Neural cell (in vitro differentiated cells): ENCODE measurements at regions not wholly inside any gene's neighbourhood (a gene's known extent, or its start where the extent isn't known, plus 50 kb on each side); places are given as distances from the start of the nearest gene placed in this dataset.

Experiments used
- H2AFZ ChIP-seq: fragments of 200-600, 300-800 bp; sonication (generic), shearing (Covaris generic); 2 replicates; pipeline ENCODE4 v1.6.0; 2014; ENCODE audit warnings: low read depth, mild to moderate bottlenecking, antibody characterized with exemption, low read length, moderate library complexity
- H3F3A ChIP-seq: fragments of 200-600 bp; shearing (Covaris generic); 2 replicates; pipeline ENCODE4 v1.6.1; 2016; ENCODE audit warnings: mild to moderate bottlenecking, moderate library complexity, mixed read lengths, antibody characterized with exemption, low read length; ENCODE audit not compliant: insufficient read depth, poor library complexity, severe bottlenecking
- H3K27ac ChIP-seq: fragments of 200-600, 300-800 bp; sonication (generic), shearing (Covaris generic); 2 replicates; pipeline ENCODE4 v1.5.1; 2014; ENCODE audit warnings: mild to moderate bottlenecking, low read length, moderate library complexity
- H3K27me3 ChIP-seq: fragments of 300-800, 200-600 bp; sonication (generic), shearing (Covaris generic); 2 replicates; pipeline ENCODE4 v1.6.0; 2014; ENCODE audit warnings: mild to moderate bottlenecking, low read depth, low read length, moderate library complexity; ENCODE audit not compliant: insufficient read depth
- H3K36me3 ChIP-seq: fragments of 300-800, 200-600 bp; sonication (generic), shearing (Covaris generic); 2 replicates; pipeline ENCODE4 v1.5.1; 2014; ENCODE audit warnings: mild to moderate bottlenecking, antibody characterized with exemption, low read length, moderate library complexity; ENCODE audit not compliant: insufficient read depth
- H3K4me2 ChIP-seq: fragments of 300-800, 200-600 bp; sonication (generic), shearing (Covaris generic); 2 replicates; pipeline ENCODE4 v1.6.0; 2014; ENCODE audit warnings: mild to moderate bottlenecking, low read length
- H3K4me3 ChIP-seq: fragments of 300-800, 200-600 bp; sonication (generic), shearing (Covaris generic); 2 replicates; pipeline ENCODE4 v1.5.1; 2014; ENCODE audit warnings: mild to moderate bottlenecking, low read length, moderate library complexity
- H3K79me2 ChIP-seq: fragments of 200-600 bp; shearing (Covaris generic); replicated peaks from 2 replicates; pipeline ENCODE4 v1.6.0; 2014; ENCODE audit warnings: mild to moderate bottlenecking, low read length, moderate library complexity; ENCODE audit not compliant: insufficient read depth
- H3K9ac ChIP-seq: fragments of 300-800, 200-600 bp; sonication (generic), shearing (Covaris generic); 2 replicates; pipeline ENCODE4 v1.6.1; 2016; ENCODE audit warnings: mild to moderate bottlenecking, low read length, mixed read lengths
- H3K9me2 ChIP-seq: fragments of 200-600 bp; shearing (Covaris generic); 2 replicates; pipeline ENCODE4 v1.6.1; 2016; ENCODE audit warnings: mild to moderate bottlenecking, low read length, mixed read lengths; ENCODE audit not compliant: insufficient read depth
- H3K9me3 ChIP-seq: fragments of 200-600, 300-800 bp; sonication (generic), shearing (Covaris generic); 2 replicates; pipeline ENCODE4 v1.6.1; 2016; ENCODE audit warnings: mild to moderate bottlenecking, mixed run types, low read length, moderate library complexity, mixed read lengths
- H4K20me1 ChIP-seq: fragments of 200-600 bp; shearing (Covaris generic); 2 replicates; pipeline ENCODE4 v1.6.1; 2016; ENCODE audit warnings: mild to moderate bottlenecking, mixed run types; ENCODE audit not compliant: insufficient read depth
- EP300 ChIP-seq: fragments of 450-650 bp; conservative IDR thresholded peaks from 2 replicates; pipeline ENCODE4 v1.6.1; 2014; ENCODE audit warnings: antibody characterized with exemption, mild to moderate bottlenecking, moderate library complexity; ENCODE audit not compliant: poor library complexity, severe bottlenecking
- EZH2 ChIP-seq: fragments of 200-600, 300-800 bp; shearing (Covaris generic), sonication (generic); IDR thresholded peaks from 2 replicates; pipeline ENCODE4 v1.6.1; 2014; ENCODE audit warnings: antibody characterized with exemption, low read length, borderline replicate concordance, mild to moderate bottlenecking; ENCODE audit not compliant: insufficient read depth, poor library complexity, severe bottlenecking
- MXI1 ChIP-seq: fragments of 450-650 bp; conservative IDR thresholded peaks from 2 replicates; pipeline ENCODE4 v1.6.1; 2014; ENCODE audit warnings: antibody characterized with exemption, mild to moderate bottlenecking; ENCODE audit not compliant: poor library complexity, severe bottlenecking
- POLR2AphosphoS5 ChIP-seq: IDR thresholded peaks from 2 replicates; pipeline ENCODE4 v1.6.1; 2012
- RAD21 ChIP-seq: fragments of 450-650 bp; conservative IDR thresholded peaks from 2 replicates; pipeline ENCODE4 v1.6.1; 2014; ENCODE audit warnings: antibody characterized with exemption, mild to moderate bottlenecking, moderate library complexity
- SMC3 ChIP-seq: fragments of 450-650 bp; conservative IDR thresholded peaks from 2 replicates; pipeline ENCODE4 v1.6.1; 2014; ENCODE audit warnings: antibody characterized with exemption, mild to moderate bottlenecking, moderate library complexity; ENCODE audit not compliant: poor library complexity
- TAF1 ChIP-seq: IDR thresholded peaks from 2 replicates; pipeline ENCODE4 v1.6.1; 2012; ENCODE audit warnings: low read depth
- TF ChIP-seq, protein P1 (sequence below): fragments of 450-650 bp; IDR thresholded peaks from 2 replicates; pipeline ENCODE4 v1.5.1; 2014; ENCODE audit warnings: antibody characterized with exemption, mild to moderate bottlenecking, moderate library complexity; ENCODE audit not compliant: poor library complexity, severe bottlenecking
- TF ChIP-seq, protein P2 (sequence below): IDR thresholded peaks from 2 replicates; pipeline ENCODE4 v1.6.1; 2012; ENCODE audit warnings: borderline replicate concordance

DNA sequence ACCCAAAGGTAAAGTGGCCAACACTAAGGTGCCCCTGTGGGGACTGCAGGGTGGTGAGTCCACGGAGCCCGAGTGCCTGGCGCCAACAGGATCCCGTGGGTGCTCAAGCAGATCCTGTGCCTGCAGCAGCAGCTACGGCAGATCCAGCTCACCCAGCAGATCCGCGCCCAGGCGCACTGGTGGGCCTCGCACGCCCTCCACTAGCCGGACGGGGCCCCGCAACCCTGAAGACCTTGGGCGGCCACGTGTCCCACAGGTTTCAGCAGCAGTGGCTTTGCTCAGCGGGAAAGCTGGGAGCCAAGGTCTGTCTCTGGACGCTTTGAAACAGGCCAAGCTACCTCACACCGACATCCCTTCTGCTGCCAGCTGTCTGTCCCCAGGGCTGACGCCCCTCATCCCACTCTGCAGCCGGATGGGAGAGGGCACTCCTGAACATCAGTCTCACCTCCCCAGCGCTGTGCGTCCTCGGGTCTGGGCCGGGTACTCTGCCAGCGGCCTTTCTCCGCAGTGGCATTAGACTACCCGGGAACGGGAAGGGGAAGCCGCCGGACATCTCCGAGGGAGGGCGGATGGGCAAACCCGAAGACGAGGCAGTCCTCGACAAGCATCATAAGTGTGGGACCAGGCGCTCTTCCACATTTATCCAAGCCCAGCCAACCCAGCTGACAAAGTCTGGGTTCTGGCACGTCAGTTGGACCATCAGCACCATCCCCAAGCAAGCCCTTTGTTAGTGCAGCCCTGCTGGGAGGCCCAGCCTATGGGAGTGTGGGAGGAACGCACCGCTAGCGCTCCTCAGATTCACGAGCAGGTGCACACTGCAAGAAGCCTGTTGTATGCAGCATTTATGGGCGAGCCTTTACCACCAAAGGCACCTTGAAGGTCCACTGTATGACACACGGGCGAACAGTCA is 212.6 kb upstream of the UBE2E2 start:
- Histone ChIP-seq H3K27me3 (no peaks in the 10 kb centered on the region), H3K9me2 (no peaks in the 10 kb centered on the region), H3F3A (no peaks in the 10 kb centered on the region), H3K79me2 (no peaks in the 10 kb centered on the region), H2AFZ (no peak overlapping the region), H3K4me3 (no peak overlapping the region), H3K4me2 (no peak overlapping the region), H3K9ac (no peak overlapping the region), H3K36me3 (no peaks in the 10 kb centered on the region), H4K20me1 (no peaks in the 10 kb centered on the region), H3K27ac (no peak overlapping the region), H3K9me3 (no peaks in the 10 kb centered on the region)
- TF ChIP-seq POLR2AphosphoS5 (no peak), RAD21 (no peak), MXI1 (no peak), EP300 (no peak), TAF1 (no peak), EZH2 (no peak), SMC3 (no peak)
- TF ChIP-seq, protein P1, sequence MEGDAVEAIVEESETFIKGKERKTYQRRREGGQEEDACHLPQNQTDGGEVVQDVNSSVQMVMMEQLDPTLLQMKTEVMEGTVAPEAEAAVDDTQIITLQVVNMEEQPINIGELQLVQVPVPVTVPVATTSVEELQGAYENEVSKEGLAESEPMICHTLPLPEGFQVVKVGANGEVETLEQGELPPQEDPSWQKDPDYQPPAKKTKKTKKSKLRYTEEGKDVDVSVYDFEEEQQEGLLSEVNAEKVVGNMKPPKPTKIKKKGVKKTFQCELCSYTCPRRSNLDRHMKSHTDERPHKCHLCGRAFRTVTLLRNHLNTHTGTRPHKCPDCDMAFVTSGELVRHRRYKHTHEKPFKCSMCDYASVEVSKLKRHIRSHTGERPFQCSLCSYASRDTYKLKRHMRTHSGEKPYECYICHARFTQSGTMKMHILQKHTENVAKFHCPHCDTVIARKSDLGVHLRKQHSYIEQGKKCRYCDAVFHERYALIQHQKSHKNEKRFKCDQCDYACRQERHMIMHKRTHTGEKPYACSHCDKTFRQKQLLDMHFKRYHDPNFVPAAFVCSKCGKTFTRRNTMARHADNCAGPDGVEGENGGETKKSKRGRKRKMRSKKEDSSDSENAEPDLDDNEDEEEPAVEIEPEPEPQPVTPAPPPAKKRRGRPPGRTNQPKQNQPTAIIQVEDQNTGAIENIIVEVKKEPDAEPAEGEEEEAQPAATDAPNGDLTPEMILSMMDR, result no peak
- TF ChIP-seq, protein P2, sequence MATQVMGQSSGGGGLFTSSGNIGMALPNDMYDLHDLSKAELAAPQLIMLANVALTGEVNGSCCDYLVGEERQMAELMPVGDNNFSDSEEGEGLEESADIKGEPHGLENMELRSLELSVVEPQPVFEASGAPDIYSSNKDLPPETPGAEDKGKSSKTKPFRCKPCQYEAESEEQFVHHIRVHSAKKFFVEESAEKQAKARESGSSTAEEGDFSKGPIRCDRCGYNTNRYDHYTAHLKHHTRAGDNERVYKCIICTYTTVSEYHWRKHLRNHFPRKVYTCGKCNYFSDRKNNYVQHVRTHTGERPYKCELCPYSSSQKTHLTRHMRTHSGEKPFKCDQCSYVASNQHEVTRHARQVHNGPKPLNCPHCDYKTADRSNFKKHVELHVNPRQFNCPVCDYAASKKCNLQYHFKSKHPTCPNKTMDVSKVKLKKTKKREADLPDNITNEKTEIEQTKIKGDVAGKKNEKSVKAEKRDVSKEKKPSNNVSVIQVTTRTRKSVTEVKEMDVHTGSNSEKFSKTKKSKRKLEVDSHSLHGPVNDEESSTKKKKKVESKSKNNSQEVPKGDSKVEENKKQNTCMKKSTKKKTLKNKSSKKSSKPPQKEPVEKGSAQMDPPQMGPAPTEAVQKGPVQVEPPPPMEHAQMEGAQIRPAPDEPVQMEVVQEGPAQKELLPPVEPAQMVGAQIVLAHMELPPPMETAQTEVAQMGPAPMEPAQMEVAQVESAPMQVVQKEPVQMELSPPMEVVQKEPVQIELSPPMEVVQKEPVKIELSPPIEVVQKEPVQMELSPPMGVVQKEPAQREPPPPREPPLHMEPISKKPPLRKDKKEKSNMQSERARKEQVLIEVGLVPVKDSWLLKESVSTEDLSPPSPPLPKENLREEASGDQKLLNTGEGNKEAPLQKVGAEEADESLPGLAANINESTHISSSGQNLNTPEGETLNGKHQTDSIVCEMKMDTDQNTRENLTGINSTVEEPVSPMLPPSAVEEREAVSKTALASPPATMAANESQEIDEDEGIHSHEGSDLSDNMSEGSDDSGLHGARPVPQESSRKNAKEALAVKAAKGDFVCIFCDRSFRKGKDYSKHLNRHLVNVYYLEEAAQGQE, result no peak

DNA sequence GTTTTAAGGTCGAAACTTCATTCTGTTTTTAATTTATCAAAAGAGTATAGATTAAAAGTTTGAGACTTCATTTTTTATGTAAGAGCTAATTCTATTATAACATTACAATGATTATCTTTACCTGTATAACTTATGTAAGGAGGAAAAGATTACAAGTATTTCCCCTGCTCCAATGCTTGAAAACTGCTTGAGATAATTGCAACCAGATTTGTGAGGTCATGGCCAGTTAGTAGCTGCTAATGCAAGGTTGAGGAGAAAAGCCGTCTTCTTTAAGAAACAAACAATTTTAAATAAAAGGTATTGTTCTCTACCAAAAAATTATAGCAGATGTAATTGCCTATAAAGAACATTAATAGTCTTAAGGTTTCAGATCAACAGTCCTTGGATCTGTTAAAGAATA is 208.3 kb upstream of the UBE2E2 start:
- Histone ChIP-seq H2AFZ (no peak overlapping the region), H3K4me2 (no peak overlapping the region), H3K27me3 (no peaks in the 10 kb centered on the region), H3K9ac (no peak overlapping the region), H3K36me3 (no peaks in the 10 kb centered on the region), H4K20me1 (no peaks in the 10 kb centered on the region), H3K4me3 (no peak overlapping the region), H3K27ac (no peak overlapping the region), H3F3A (no peaks in the 10 kb centered on the region), H3K79me2 (no peaks in the 10 kb centered on the region), H3K9me3 (no peaks in the 10 kb centered on the region), H3K9me2 (no peaks in the 10 kb centered on the region)
- no peak for TF ChIP-seq MXI1
- no peak for TF ChIP-seq EP300
- TF ChIP-seq SMC3, result no peak
